HG03460 (cell line): ENCODE measurements at regions not wholly inside any gene's neighbourhood (a gene's known extent, or its start where the extent isn't known, plus 50 kb on each side); places are given as distances from the start of the nearest gene placed in this dataset.
"Not testable (repeated sequence)": the region's sequence is repeated elsewhere in the genome, so short reads cannot be mapped to it uniquely, and the experiment has no call there.

Experiments
- ATAC-seq: cut with Tn5 transposase; IDR thresholded peaks from one replicate; pipeline ENCODE4 v1.9.1; 2021; ENCODE audit not compliant: unreplicated experiment

- no peak for ATAC-seq
Measured at GRCh38 chr12:59158681-59159080, 238.4 kb upstream of the LRIG3 start.

- no peak for ATAC-seq
Measured at GRCh38 chr12:59158066-59158465, 237.8 kb upstream of the LRIG3 start.

GRCh38 chr12:59155448-59155847 is 235.1 kb upstream of the LRIG3 start:
- no peak for ATAC-seq

GRCh38 chr12:59151243-59151642 is 230.9 kb upstream of the LRIG3 start:
- ATAC-seq: no peak

GRCh38 chr12:59149995-59150642 is 229.8 kb upstream of the LRIG3 start:
- ATAC-seq: peak; percentile 100

- no peak for ATAC-seq
Measured at GRCh38 chr12:59147791-59148190, 227.5 kb upstream of the LRIG3 start.

- no peak for ATAC-seq
Measured at GRCh38 chr12:59142183-59142790, 222.0 kb upstream of the LRIG3 start.

- no peak for ATAC-seq
Measured at GRCh38 chr12:59134750-59135149, 214.4 kb upstream of the LRIG3 start.

GRCh38 chr12:59131462-59131861 is 211.2 kb upstream of the LRIG3 start:
- ATAC-seq: no peak

- no peak for ATAC-seq
Measured at GRCh38 chr12:59122784-59123183, 202.5 kb upstream of the LRIG3 start.

- ATAC-seq: no peak
Measured at GRCh38 chr12:59121451-59121850, 201.1 kb upstream of the LRIG3 start.

GRCh38 chr12:59119676-59120075 is 199.4 kb upstream of the LRIG3 start:
- no peak for ATAC-seq

- no peak for ATAC-seq
Measured at GRCh38 chr12:59118356-59118755, 198.1 kb upstream of the LRIG3 start.

- no peak for ATAC-seq
Measured at GRCh38 chr12:59115995-59116394, 195.7 kb upstream of the LRIG3 start.

GRCh38 chr12:59115526-59115925 is 195.2 kb upstream of the LRIG3 start:
- no peak for ATAC-seq

GRCh38 chr12:59113831-59114615 is 193.7 kb upstream of the LRIG3 start:
- peak; percentile 93 for ATAC-seq

- no peak for ATAC-seq
Measured at GRCh38 chr12:59111851-59112250, 191.5 kb upstream of the LRIG3 start.

- not testable (repeated sequence) for ATAC-seq
Measured at GRCh38 chr12:59108516-59108915, 188.2 kb upstream of the LRIG3 start.

GRCh38 chr12:59100585-59100984 is 180.3 kb upstream of the LRIG3 start:
- no peak for ATAC-seq

GRCh38 chr12:59097876-59098275 is 177.6 kb upstream of the LRIG3 start:
- no peak for ATAC-seq

- no peak for ATAC-seq
Measured at GRCh38 chr12:59096246-59096645, 175.9 kb upstream of the LRIG3 start.
